GM12878 (cell line): ENCODE measurements at regions not wholly inside any gene's neighbourhood (a gene's known extent, or its start where the extent isn't known, plus 50 kb on each side); places are given as distances from the start of the nearest gene placed in this dataset.

Experiments
- ATAC-seq: fragments of 200-7000 bp; cut with Tn5 transposase; 3 replicates; pipeline ENCODE4 v1.9.1; 2020; ENCODE audit warnings: mild to moderate bottlenecking, moderate library complexity
- BruUV-seq: library from RNA; stranded (reverse); fragments of 400-500 nt; replicated peaks from 2 replicates; lab custom pipeline; 2021; lab: Mats Ljungman, UMichigan
- CTCF ChIA-PET: fragments of 300-600 bp; sonication (Branson Sonifier 250); formaldehyde crosslinking; extraction: SDS; loops from one replicate; lab custom pipeline; 2021; ENCODE audit warnings: inconsistent platforms; lab: Yijun Ruan, JAX
- POLR2A ChIA-PET: fragments of 350-600 bp; formaldehyde crosslinking; extraction: SDS; loops from one replicate; lab custom pipeline; 2021; ENCODE audit warnings: inconsistent platforms; lab: Charles Lee
- RAD21 ChIA-PET: fragments of 300-600 bp; sonication (Branson Sonifier 250); formaldehyde crosslinking; loops from one replicate; lab custom pipeline; 2023; ENCODE audit warnings: antibody characterized with exemption; ENCODE audit not compliant: unreplicated experiment; lab: Charles Lee
- SMC1A ChIA-PET: fragments of 300-600 bp; sonication (Branson Sonifier 250); formaldehyde crosslinking; loops from one replicate; lab custom pipeline; 2023; ENCODE audit not compliant: unreplicated experiment, uncharacterized antibody; lab: Charles Lee
- DNase-seq: peaks from one replicate; pipeline ENCODE4 v3.0.0-alpha.2; 2011; ENCODE audit warnings: low read depth, low spot score
- FAIRE-seq: peaks from 3 replicates; lab custom pipeline; 2011; peaks lifted over from hg19 to GRCh38; lab: Jason Lieb, UNC
- H2AFZ ChIP-seq: 2 replicates; pipeline ENCODE4 v1.6.0; 2011; ENCODE audit warnings: low read depth, low read length, control low read depth; ENCODE audit not compliant: control insufficient read depth
- H3K27ac ChIP-seq: 2 replicates; pipeline ENCODE4 v1.5.1; 2011; ENCODE audit warnings: control low read depth; ENCODE audit not compliant: control insufficient read depth, insufficient read depth
- H3K27me3 ChIP-seq, 2 experiments: replicated peaks in 1 of 2; 2 replicates each; pipeline versions ENCODE4 v1.6.0 to v1.6.1; 2011; ENCODE audit warnings: low read length in 1 of 2; ENCODE audit not compliant: control insufficient read depth in 2 of 2, insufficient read depth in 2 of 2
- H3K36me3 ChIP-seq, 2 experiments: 2 replicates each; pipeline ENCODE4 v1.5.1; 2011; ENCODE audit warnings: low read length in 1 of 2; ENCODE audit not compliant: control insufficient read depth in 2 of 2, insufficient read depth in 2 of 2
- H3K4me1 ChIP-seq: 2 replicates; pipeline ENCODE4 v1.6.1; 2011; ENCODE audit warnings: mild to moderate bottlenecking, low read length, moderate library complexity, mixed read lengths; ENCODE audit not compliant: control insufficient read depth, insufficient read depth
- H3K4me2 ChIP-seq: 2 replicates; pipeline ENCODE4 v1.6.0; 2011; ENCODE audit warnings: control low read depth; ENCODE audit not compliant: control insufficient read depth, insufficient read depth
- H3K4me3 ChIP-seq: fragments of 200-600 bp; sonication (generic); 2 replicates; pipeline ENCODE4 v1.5.1; 2016
- H3K79me2 ChIP-seq: 2 replicates; pipeline ENCODE4 v1.6.0; 2011; ENCODE audit warnings: low read length; ENCODE audit not compliant: control insufficient read depth, insufficient read depth
- H3K9ac ChIP-seq: 2 replicates; pipeline ENCODE4 v1.8.0; 2011; ENCODE audit warnings: low read length, control low read depth, mixed read lengths; ENCODE audit not compliant: control insufficient read depth, insufficient read depth
- H3K9me3 ChIP-seq: replicated peaks from 3 replicates; pipeline ENCODE4 v1.5.1; 2011; ENCODE audit warnings: mild to moderate bottlenecking, low read length; ENCODE audit not compliant: control insufficient read depth, insufficient read depth
- H4K20me1 ChIP-seq: 2 replicates; pipeline ENCODE4 v1.6.0; 2011; ENCODE audit not compliant: control insufficient read depth, insufficient read depth
- CEBPZ ChIP-seq: fragments of 150-350 bp; IDR thresholded peaks from 2 replicates; pipeline ENCODE4 v1.6.1; 2016; ENCODE audit warnings: low read depth, low read length
- EGR1 ChIP-seq, 2 experiments: IDR thresholded peaks; 1 replicate in 1 of 2; 2 replicates in 1 of 2; pipeline ENCODE4 v1.6.1; 2011 to 2012; ENCODE audit warnings: low read depth in 2 of 2, low read length in 2 of 2, borderline replicate concordance in 1 of 2, mild to moderate bottlenecking in 1 of 2, moderate library complexity in 1 of 2
- HDAC6 ChIP-seq: fragments of 200-600 bp; sonication (generic); IDR thresholded peaks from one replicate; pipeline ENCODE4 v1.8.0; 2017; ENCODE audit warnings: antibody characterized with exemption; ENCODE audit not compliant: unreplicated experiment
- JUNB ChIP-seq: IDR thresholded peaks from 2 replicates; pipeline ENCODE4 v1.6.1; 2016; ENCODE audit warnings: antibody characterized with exemption, mild to moderate bottlenecking
- KLF5 ChIP-seq: fragments of 450-650 bp; IDR thresholded peaks from 2 replicates; pipeline ENCODE4 v1.6.1; 2014; ENCODE audit warnings: mild to moderate bottlenecking; ENCODE audit not compliant: partially characterized antibody
- SPI1 ChIP-seq: IDR thresholded peaks from 2 replicates; pipeline ENCODE4 v1.6.1; 2011; ENCODE audit warnings: low read depth, mild to moderate bottlenecking, low read length, moderate library complexity, borderline replicate concordance; ENCODE audit not compliant: insufficient read depth
- ZNF592 ChIP-seq: fragments of 450-650 bp; IDR thresholded peaks from 2 replicates; pipeline ENCODE4 v1.6.1; 2017; ENCODE audit warnings: mild to moderate bottlenecking, moderate library complexity
- WGBS: methylation state at CpG from one replicate; pipeline ENCODE4 v1.1.6; 2016; ENCODE audit warnings: low lambda C conversion rate; ENCODE audit not compliant: insufficient replicate concordance, insufficient coverage; ENCODE audit errors: missing lambda C conversion rate; 5-methylcytosine and 5-hydroxymethylcytosine counted together
- in situ Hi-C: fragments of 300-500 bp; cut with MboI; formaldehyde crosslinking; loops from 9 replicates; pipeline ENCODE4 v1.14.3; 2018; ENCODE audit warnings: mixed read lengths
- intact Hi-C: fragments of 100-400 bp; cut with micrococcal nuclease; formaldehyde crosslinking; loops from one replicate; pipeline ENCODE4 v1.14.2; 2022; ENCODE audit not compliant: unreplicated experiment

- ATAC-seq = no peak
- no peak overlapping the region for H3K9ac ChIP-seq
- RAD21 ChIA-PET = no interaction called here
Measured at GRCh38 chr3:181797431-181797830, 85.7 kb downstream of the SOX2 start.

More at GRCh38 chr3:181797431-181797830, 85.7 kb downstream of the SOX2 start:
- FAIRE-seq = no peak
- intact Hi-C loops = no loop called here
- H3K36me3 ChIP-seq = no peaks in the 10 kb centered on the region
- no peak overlapping the region for H2AFZ ChIP-seq
- H3K27ac ChIP-seq = no peak overlapping the region
- in situ Hi-C loops = no loop called here
- no peak overlapping the region for H3K4me3 ChIP-seq
- WGBS = 43% methylated on average over 2 of the region's 2 CpGs
- 0 out of 2 replicates have a peak overlapping the region, but pooled peaks have one; percentile 3 for H3K4me2 ChIP-seq
- ChIA-PET SMC1A (no interaction called here), POLR2A (no interaction called here), CTCF (no interaction called here)
- H3K4me1 ChIP-seq = no peaks in the 10 kb centered on the region
- H3K79me2 ChIP-seq = no peaks in the 10 kb centered on the region
- TF ChIP-seq JUNB (no peak), EGR1 (IDR thresholded peaks at IDR 0.05; ENCODE audit: borderline replicate concordance in 1 of 2, low read depth in 2 of 2, low read length in 2 of 2) (no peak), HDAC6 (no peak), KLF5 (no peak), SPI1 (0 out of 2 replicates have a peak, but pooled peaks have one; percentile 6), CEBPZ (no peak), ZNF592 (no peak)
- H3K27me3 ChIP-seq = no peaks in the 10 kb centered on the region
- BruUV-seq = no TSS peak
- no peak for DNase-seq
- H3K9me3 ChIP-seq = no peaks in the 10 kb centered on the region
- no peaks in the 10 kb centered on the region for H4K20me1 ChIP-seq
